MM.1S (cell line): ENCODE measurements at regions not wholly inside any gene's neighbourhood (a gene's known extent, or its start where the extent isn't known, plus 50 kb on each side); places are given as distances from the start of the nearest gene placed in this dataset.

ENCODE experiments used
- DNase-seq: peaks from one replicate; pipeline ENCODE4 v3.0.0-alpha.2; 2015
- H2AFZ ChIP-seq: fragments of 300-600 bp; sonication (generic); 2 replicates; pipeline ENCODE4 v1.6.0; 2016; ENCODE audit warnings: antibody characterized with exemption, low read length
- H3F3A ChIP-seq: fragments of 300-600 bp; sonication (generic); 2 replicates; pipeline ENCODE4 v1.6.1; 2016; ENCODE audit warnings: mild to moderate bottlenecking, antibody characterized with exemption, low read length, moderate library complexity, mixed read lengths; ENCODE audit not compliant: insufficient read depth
- H3K27ac ChIP-seq: fragments of 300-600 bp; sonication (generic); 2 replicates; pipeline ENCODE4 v1.5.1; 2016; ENCODE audit warnings: mild to moderate bottlenecking, low read length
- H3K27me3 ChIP-seq: fragments of 300-600 bp; sonication (generic); replicated peaks from 2 replicates; pipeline ENCODE4 v1.6.0; 2016; ENCODE audit warnings: low read length; ENCODE audit not compliant: insufficient read depth
- H3K36me3 ChIP-seq: fragments of 300-600 bp; sonication (generic); replicated peaks from 2 replicates; pipeline ENCODE4 v1.6.1; 2016; ENCODE audit warnings: mild to moderate bottlenecking, low read length, mixed read lengths; ENCODE audit not compliant: insufficient read depth
- H3K4me1 ChIP-seq: fragments of 300-600 bp; sonication (generic); 2 replicates; pipeline ENCODE4 v1.6.1; 2016; ENCODE audit warnings: low read length, mixed read lengths
- H3K4me2 ChIP-seq: fragments of 300-600 bp; sonication (generic); 2 replicates; pipeline ENCODE4 v1.6.0; 2016; ENCODE audit warnings: low read depth, low read length
- H3K4me3 ChIP-seq: fragments of 300-600 bp; sonication (generic); 2 replicates; pipeline ENCODE4 v1.5.1; 2016; ENCODE audit warnings: low read length, mixed read lengths
- H3K79me2 ChIP-seq: fragments of 300-600 bp; sonication (generic); 2 replicates; pipeline ENCODE4 v1.6.1; 2016; ENCODE audit warnings: mixed run types, low read length, mixed read lengths
- H3K9ac ChIP-seq: fragments of 300-600 bp; sonication (generic); 2 replicates; pipeline ENCODE4 v1.6.1; 2016; ENCODE audit warnings: low read length, mixed read lengths
- H3K9me2 ChIP-seq: fragments of 300-600 bp; sonication (generic); replicated peaks from 2 replicates; pipeline ENCODE4 v1.6.1; 2016; ENCODE audit warnings: mild to moderate bottlenecking, low read length, mixed read lengths; ENCODE audit not compliant: insufficient read depth
- H3K9me3 ChIP-seq: fragments of 300-600 bp; sonication (generic); replicated peaks from 2 replicates; pipeline ENCODE4 v1.6.1; 2016; ENCODE audit warnings: mild to moderate bottlenecking, low read length, mixed read lengths; ENCODE audit not compliant: insufficient read depth
- H4K20me1 ChIP-seq: fragments of 300-600 bp; sonication (generic); 2 replicates; pipeline ENCODE4 v1.6.1; 2016; ENCODE audit warnings: mild to moderate bottlenecking, low read length, moderate library complexity, mixed read lengths; ENCODE audit not compliant: insufficient read depth
- EZH2 ChIP-seq: fragments of 300-600 bp; sonication (generic); optimal IDR thresholded peaks from 2 replicates; pipeline ENCODE3; 2017; ENCODE audit warnings: low read depth, mild to moderate bottlenecking, antibody characterized with exemption, low read length, mixed read lengths
- EZH2phosphoT487 ChIP-seq: fragments of 300-600 bp; sonication (generic); IDR thresholded peaks from 2 replicates; pipeline ENCODE4 v1.6.1; 2018; ENCODE audit warnings: antibody characterized with exemption, low read length
- TF ChIP-seq, protein P1 (sequence below): fragments of 300-600 bp; sonication (generic); IDR thresholded peaks from 2 replicates; pipeline ENCODE4 v1.5.1; 2016; ENCODE audit warnings: antibody characterized with exemption, low read length, mixed read lengths

GRCh38 chr13:88424463-88424862, 753.3 kb downstream of the SLITRK5 start:
- no peak overlapping the region for H2AFZ ChIP-seq
- no peak for DNase-seq
- no peak overlapping the region for H3K4me3 ChIP-seq
- H3F3A ChIP-seq = no peaks in the 10 kb centered on the region
- no peak overlapping the region for H3K4me2 ChIP-seq
- no peaks in the 10 kb centered on the region for H3K9me3 ChIP-seq
- no peaks in the 10 kb centered on the region for H3K9me2 ChIP-seq
- no peak overlapping the region for H3K27ac ChIP-seq
- TF ChIP-seq EZH2phosphoT487 (no peak), EZH2 (no peak)
- TF ChIP-seq, protein P1, sequence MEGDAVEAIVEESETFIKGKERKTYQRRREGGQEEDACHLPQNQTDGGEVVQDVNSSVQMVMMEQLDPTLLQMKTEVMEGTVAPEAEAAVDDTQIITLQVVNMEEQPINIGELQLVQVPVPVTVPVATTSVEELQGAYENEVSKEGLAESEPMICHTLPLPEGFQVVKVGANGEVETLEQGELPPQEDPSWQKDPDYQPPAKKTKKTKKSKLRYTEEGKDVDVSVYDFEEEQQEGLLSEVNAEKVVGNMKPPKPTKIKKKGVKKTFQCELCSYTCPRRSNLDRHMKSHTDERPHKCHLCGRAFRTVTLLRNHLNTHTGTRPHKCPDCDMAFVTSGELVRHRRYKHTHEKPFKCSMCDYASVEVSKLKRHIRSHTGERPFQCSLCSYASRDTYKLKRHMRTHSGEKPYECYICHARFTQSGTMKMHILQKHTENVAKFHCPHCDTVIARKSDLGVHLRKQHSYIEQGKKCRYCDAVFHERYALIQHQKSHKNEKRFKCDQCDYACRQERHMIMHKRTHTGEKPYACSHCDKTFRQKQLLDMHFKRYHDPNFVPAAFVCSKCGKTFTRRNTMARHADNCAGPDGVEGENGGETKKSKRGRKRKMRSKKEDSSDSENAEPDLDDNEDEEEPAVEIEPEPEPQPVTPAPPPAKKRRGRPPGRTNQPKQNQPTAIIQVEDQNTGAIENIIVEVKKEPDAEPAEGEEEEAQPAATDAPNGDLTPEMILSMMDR = no peak
- H3K4me1 ChIP-seq = no peaks in the 10 kb centered on the region
- H3K9ac ChIP-seq = no peak overlapping the region
- no peaks in the 10 kb centered on the region for H3K27me3 ChIP-seq
- no peaks in the 10 kb centered on the region for H3K36me3 ChIP-seq
- no peaks in the 10 kb centered on the region for H4K20me1 ChIP-seq
- H3K79me2 ChIP-seq = no peaks in the 10 kb centered on the region

DNA sequence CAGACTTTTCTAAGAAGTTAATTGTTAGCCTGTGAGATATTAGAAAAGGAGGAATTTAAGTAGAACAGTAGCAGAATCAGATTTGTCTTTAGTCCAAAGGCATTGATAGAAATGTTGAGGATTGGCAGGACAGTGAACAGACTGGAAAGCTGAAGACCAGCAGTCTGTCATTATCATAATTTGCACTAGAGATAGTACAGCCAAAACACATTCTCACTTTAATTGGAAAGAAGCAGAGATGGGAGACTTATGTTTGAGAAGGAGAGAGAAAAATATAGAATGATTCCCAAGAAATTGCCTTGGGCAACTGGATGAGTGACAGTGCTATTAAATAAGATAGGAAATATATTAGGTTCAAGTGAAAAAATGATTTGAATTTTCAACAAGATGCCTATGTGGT, 755.5 kb downstream of the SLITRK5 start:
- Histone ChIP-seq H3F3A (no peaks in the 10 kb centered on the region), H2AFZ (no peak overlapping the region)

DNA sequence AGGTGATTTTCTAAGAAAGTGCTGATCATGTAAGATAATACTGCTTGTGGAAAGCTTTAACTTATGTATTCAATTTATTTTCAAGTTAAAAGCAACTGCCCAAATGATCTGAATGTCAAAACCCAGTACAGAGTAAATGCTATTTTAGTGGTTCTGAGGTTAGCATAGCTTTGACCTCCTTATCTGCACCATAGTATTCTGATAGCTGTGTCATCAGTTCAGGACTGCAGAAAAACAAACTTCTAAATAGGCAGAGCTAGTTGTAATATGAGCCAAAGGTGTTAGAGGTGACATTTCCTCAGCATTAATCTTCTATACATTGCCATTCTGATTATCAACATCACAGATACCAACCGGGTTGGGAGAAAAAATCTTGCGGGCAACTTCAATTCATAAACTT, 758.7 kb downstream of the SLITRK5 start:
- no peaks in the 10 kb centered on the region for H3K4me1 ChIP-seq
- no peaks in the 10 kb centered on the region for H4K20me1 ChIP-seq
- no peaks in the 10 kb centered on the region for H3K9me2 ChIP-seq
- no peak overlapping the region for H3K27ac ChIP-seq
- no peaks in the 10 kb centered on the region for H3K79me2 ChIP-seq
- DNase-seq = no peak
- H3K9ac ChIP-seq = no peak overlapping the region
- no peaks in the 10 kb centered on the region for H3K27me3 ChIP-seq
- H3K4me2 ChIP-seq = no peak overlapping the region
- H2AFZ ChIP-seq = no peak overlapping the region
- TF ChIP-seq EZH2phosphoT487 (no peak), EZH2 (no peak)
- TF ChIP-seq, protein P1 = no peak
- H3K9me3 ChIP-seq = no peaks in the 10 kb centered on the region
- no peak overlapping the region for H3K4me3 ChIP-seq
- no peaks in the 10 kb centered on the region for H3F3A ChIP-seq
- no peaks in the 10 kb centered on the region for H3K36me3 ChIP-seq

More for the DNA sequence above, 755.5 kb downstream of the SLITRK5 start:
- H3K9me2 ChIP-seq = no peaks in the 10 kb centered on the region
- H3K79me2 ChIP-seq = no peaks in the 10 kb centered on the region
- no peaks in the 10 kb centered on the region for H3K36me3 ChIP-seq
- no peaks in the 10 kb centered on the region for H4K20me1 ChIP-seq
- H3K4me1 ChIP-seq = no peaks in the 10 kb centered on the region
- no peaks in the 10 kb centered on the region for H3K9me3 ChIP-seq
- H3K4me3 ChIP-seq = no peak overlapping the region
- H3K4me2 ChIP-seq = no peak overlapping the region
- no peak overlapping the region for H3K9ac ChIP-seq
- H3K27ac ChIP-seq = no peak overlapping the region
- H3K27me3 ChIP-seq = no peaks in the 10 kb centered on the region
- DNase-seq = no peak
- no peak for TF ChIP-seq EZH2

DNA sequence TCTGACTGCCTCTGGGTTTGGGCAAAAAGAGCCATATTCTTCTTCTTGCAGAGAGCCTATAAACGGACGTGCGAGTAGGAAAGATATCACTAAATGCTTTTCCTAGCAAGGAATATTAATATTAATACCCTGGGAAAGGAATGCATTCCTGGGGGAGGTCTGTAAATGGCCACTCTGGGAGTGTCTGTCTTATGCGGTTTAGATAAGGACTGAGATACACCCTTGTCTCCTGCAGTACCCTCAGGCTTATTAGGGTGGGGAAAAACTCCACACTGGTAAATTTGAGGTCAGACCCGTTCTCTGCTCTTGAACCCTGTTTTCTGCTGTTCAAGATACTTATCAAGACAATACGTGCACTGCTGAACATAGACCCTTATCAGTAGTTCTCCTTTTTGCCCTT, 763.8 kb downstream of the SLITRK5 start:
- Histone ChIP-seq H3K27ac (no peak overlapping the region), H3K4me1 (no peaks in the 10 kb centered on the region), H4K20me1 (no peaks in the 10 kb centered on the region), H3K4me2 (no peak overlapping the region), H3K9me2 (no peaks in the 10 kb centered on the region), H3K79me2 (no peaks in the 10 kb centered on the region), H2AFZ (no peak overlapping the region), H3K9me3 (no peaks in the 10 kb centered on the region), H3K27me3 (no peaks in the 10 kb centered on the region), H3K36me3 (no peaks in the 10 kb centered on the region), H3K4me3 (no peak overlapping the region), H3K9ac (no peak overlapping the region), H3F3A (no peaks in the 10 kb centered on the region)
- TF ChIP-seq EZH2 (no peak), EZH2phosphoT487 (no peak)
- TF ChIP-seq, protein P1 = no peak
- no peak for DNase-seq
